Lung (tissue), 11 donors: ENCODE measurements at regions not wholly inside any gene's neighbourhood (a gene's known extent, or its start where the extent isn't known, plus 50 kb on each side); places are given as distances from the start of the nearest gene placed in this dataset.

Source experiments
- ATAC-seq: fragments of 200-7000 bp; cut with Tn5 transposase; one replicate; pipeline ENCODE4 v1.9.1; 2020; ENCODE audit warnings: moderate number of reproducible peaks; ENCODE audit not compliant: insufficient read depth, low FRiP score
- DNase-seq, 3 donors: peaks; one replicate each; pipeline ENCODE4 v3.0.0-alpha.2; 2013 to 2017
- H3K27ac ChIP-seq, 2 donors: one replicate each; pipeline ENCODE4 v1.5.1; 2013; ENCODE audit warnings: mild to moderate bottlenecking in 2 of 2, moderate library complexity in 2 of 2, control low read depth in 1 of 2, inconsistent platforms in 1 of 2, low read depth in 1 of 2, low read length in 1 of 2
- H3K27me3 ChIP-seq, 3 donors: one replicate each; pipeline ENCODE4 v1.5.1; 2013; ENCODE audit warnings: low read length in 2 of 3; ENCODE audit not compliant: control insufficient read depth in 3 of 3, insufficient read depth in 3 of 3
- H3K36me3 ChIP-seq, 4 donors: one replicate each; pipeline ENCODE4 v1.5.1; 2013; ENCODE audit warnings: low read length in 4 of 4, mild to moderate bottlenecking in 1 of 4, moderate library complexity in 1 of 4; ENCODE audit not compliant: control insufficient read depth in 4 of 4, insufficient read depth in 4 of 4
- H3K4me1 ChIP-seq, 5 donors: one replicate each; pipeline ENCODE4 v1.5.1; 2013; ENCODE audit warnings: low read length in 5 of 5, mild to moderate bottlenecking in 2 of 5, moderate library complexity in 1 of 5; ENCODE audit not compliant: control insufficient read depth in 5 of 5, insufficient read depth in 5 of 5
- H3K4me3 ChIP-seq: one replicate; pipeline ENCODE4 v1.5.1; 2013; ENCODE audit warnings: mild to moderate bottlenecking, control low read depth, moderate library complexity
- H3K9ac ChIP-seq, 2 donors: one replicate each; pipeline ENCODE4 v1.5.1; 2013; ENCODE audit warnings: low read length in 2 of 2, control low read depth in 1 of 2; ENCODE audit not compliant: insufficient read depth in 1 of 2
- H3K9me3 ChIP-seq, 4 donors: one replicate each; pipeline ENCODE4 v1.5.1; 2013; ENCODE audit warnings: low read length in 3 of 4, mild to moderate bottlenecking in 1 of 4, moderate library complexity in 1 of 4; ENCODE audit not compliant: control insufficient read depth in 4 of 4, insufficient read depth in 3 of 4
- CTCF ChIP-seq: IDR thresholded peaks from 2 replicates; pipeline ENCODE4 v1.5.1; 2012; ENCODE audit warnings: mild to moderate bottlenecking; ENCODE audit errors: control extremely low read depth, extremely low read depth
- WGBS, 2 donors: extraction: QIAGEN DNeasy Blood & Tissue Kit; methylation state at CpG; one replicate each; pipeline ENCODE4 v1.1.7; 2013; 5-methylcytosine and 5-hydroxymethylcytosine counted together
- donor health status: control.
- donor health status: control.
- donor health status: Bipolar disorder and iron deficiency.
- donor health status: healthy.
- donor health status: DM: yes; HTN: yes; CAD: no.

GRCh38 chr3:81048058-81048665, 713.3 kb downstream of the GBE1 start:
- ATAC-seq (no peak), DNase-seq (no peak)
- no peak for TF ChIP-seq CTCF
- Histone ChIP-seq H3K27ac (no peak overlapping the region), H3K9me3 (no peaks in the 10 kb centered on the region), H3K27me3 (no peaks in the 10 kb centered on the region), H3K36me3 (no peaks in the 10 kb centered on the region), H3K4me3 (no peak overlapping the region), H3K9ac (no peak overlapping the region), H3K4me1 (no peaks in the 10 kb centered on the region)
- 63 to 76% methylated on average over 3 of the region's 3 CpGs for WGBS, 2 donors

- no peaks in the 10 kb centered on the region for H3K36me3 ChIP-seq
- WGBS, 2 donors: 36 to 70% methylated on average over 1 of the region's 1 CpG
- H3K4me3 ChIP-seq: no peak overlapping the region
- H3K4me1 ChIP-seq: no peaks in the 10 kb centered on the region
- no peak for ATAC-seq
- DNase-seq: no peak
- H3K27me3 ChIP-seq: no peaks in the 10 kb centered on the region
- H3K9ac ChIP-seq: no peak overlapping the region
- no peak overlapping the region for H3K27ac ChIP-seq
- H3K9me3 ChIP-seq: no peaks in the 10 kb centered on the region
- TF ChIP-seq CTCF: no peak
Measured at GRCh38 chr3:81045976-81046375, 715.5 kb downstream of the GBE1 start.

GRCh38 chr3:81045246-81045645, 716.2 kb downstream of the GBE1 start:
- no peak for DNase-seq
- no peak for ATAC-seq
- no peaks in the 10 kb centered on the region for H3K9me3 ChIP-seq
- no peak overlapping the region for H3K4me3 ChIP-seq
- H3K27ac ChIP-seq: no peak overlapping the region
- no peaks in the 10 kb centered on the region for H3K27me3 ChIP-seq
- no peak overlapping the region for H3K9ac ChIP-seq
- H3K4me1 ChIP-seq: no peaks in the 10 kb centered on the region
- no peak for TF ChIP-seq CTCF
- no peaks in the 10 kb centered on the region for H3K36me3 ChIP-seq
- WGBS, 2 donors: 88% methylated on average over 2 of the region's 2 CpGs

- no peak overlapping the region for H3K27ac ChIP-seq
- no peak overlapping the region for H3K9ac ChIP-seq
- H3K9me3 ChIP-seq: no peaks in the 10 kb centered on the region
- DNase-seq (no peak), ATAC-seq (no peak)
- no peaks in the 10 kb centered on the region for H3K27me3 ChIP-seq
- H3K36me3 ChIP-seq: no peaks in the 10 kb centered on the region
- H3K4me1 ChIP-seq: no peaks in the 10 kb centered on the region
- 81 to 88% methylated on average over 3 of the region's 3 CpGs for WGBS, 2 donors
- H3K4me3 ChIP-seq: no peak overlapping the region
- TF ChIP-seq CTCF: no peak
Measured at GRCh38 chr3:81043660-81044199, 717.7 kb downstream of the GBE1 start.
